SJCRH30 (cell line): ENCODE measurements at regions not wholly inside any gene's neighbourhood (a gene's known extent, or its start where the extent isn't known, plus 50 kb on each side); places are given as distances from the start of the nearest gene placed in this dataset.

ENCODE experiments used
- DNase-seq, 2 experiments: peaks; one replicate each; pipeline ENCODE4 v3.0.0-alpha.2; 2015 to 2020
- H3K27ac ChIP-seq: fragments of 250-450 bp; sonication (Bioruptor Pico); 2 replicates; pipeline ENCODE4 v1.5.1; 2020; ENCODE audit warnings: mild to moderate bottlenecking, moderate library complexity
- H3K27me3 ChIP-seq: fragments of 250-450 bp; sonication (Bioruptor Pico); 2 replicates; pipeline ENCODE4 v1.5.1; 2020; ENCODE audit warnings: mild to moderate bottlenecking, moderate library complexity
- H3K36me3 ChIP-seq: fragments of 250-450 bp; sonication (Bioruptor Pico); 2 replicates; pipeline ENCODE4 v1.5.1; 2020; ENCODE audit warnings: mild to moderate bottlenecking, moderate library complexity
- H3K4me1 ChIP-seq: fragments of 250-450 bp; sonication (Bioruptor Pico); 2 replicates; pipeline ENCODE4 v1.5.1; 2020; ENCODE audit warnings: mild to moderate bottlenecking, moderate library complexity
- H3K4me3 ChIP-seq: fragments of 250-450 bp; sonication (Bioruptor Pico); 2 replicates; pipeline ENCODE4 v1.5.1; 2020; ENCODE audit warnings: mild to moderate bottlenecking, moderate library complexity
- H3K9me3 ChIP-seq: fragments of 250-450 bp; sonication (Bioruptor Pico); replicated peaks from 2 replicates; pipeline ENCODE4 v1.5.1; 2020; ENCODE audit warnings: mild to moderate bottlenecking, moderate library complexity

DNA sequence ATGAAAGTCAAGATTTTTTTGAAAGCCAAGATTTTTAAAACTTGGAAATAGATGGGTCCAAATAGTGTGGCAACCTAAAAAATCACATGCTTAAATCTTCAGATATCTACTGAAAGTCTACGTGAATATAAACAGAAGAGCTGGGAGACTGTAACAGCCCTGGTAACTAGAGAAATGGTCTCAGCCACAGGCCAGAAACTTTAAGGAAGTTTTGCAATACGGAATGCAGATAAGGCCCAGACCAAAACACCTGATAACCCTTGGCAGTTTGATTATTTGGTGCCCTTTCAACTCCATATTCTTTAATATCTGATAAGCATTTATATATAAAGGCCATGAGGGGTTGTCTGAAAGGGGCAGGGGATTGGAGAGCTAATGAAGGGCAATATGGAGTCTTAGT lies 537.3 kb upstream of the TGFBR2 start:
- H3K4me3 ChIP-seq, result no peak overlapping the region
- no peaks in the 10 kb centered on the region for H3K36me3 ChIP-seq
- no peak overlapping the region for H3K27ac ChIP-seq
- H3K9me3 ChIP-seq, result no peaks in the 10 kb centered on the region
- H3K4me1 ChIP-seq, result no peaks in the 10 kb centered on the region
- no peaks in the 10 kb centered on the region for H3K27me3 ChIP-seq
- DNase-seq, result no peak

DNA sequence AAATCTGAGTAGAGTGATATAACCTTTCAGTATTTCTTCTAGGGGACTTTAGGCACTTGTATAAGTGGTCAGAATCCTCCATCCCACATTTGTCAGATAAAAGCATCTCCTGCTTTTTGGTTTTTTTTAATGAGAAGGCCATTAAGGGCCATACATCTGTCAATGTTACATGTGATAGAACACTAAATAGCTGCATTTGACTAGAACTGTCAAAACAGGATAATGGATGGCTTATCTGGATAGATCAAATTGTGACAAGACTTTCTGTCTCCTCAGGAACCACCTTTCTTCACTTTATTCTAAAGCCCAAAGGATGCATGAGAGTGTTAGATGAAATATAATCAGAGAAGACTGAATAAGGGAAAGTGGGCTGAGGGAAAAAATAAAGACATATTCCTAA lies 533.4 kb upstream of the TGFBR2 start:
- Histone ChIP-seq H3K9me3 (no peaks in the 10 kb centered on the region), H3K4me1 (no peaks in the 10 kb centered on the region), H3K36me3 (no peaks in the 10 kb centered on the region), H3K4me3 (no peak overlapping the region), H3K27me3 (no peaks in the 10 kb centered on the region), H3K27ac (no peak overlapping the region)
- DNase-seq, result no peak

DNA sequence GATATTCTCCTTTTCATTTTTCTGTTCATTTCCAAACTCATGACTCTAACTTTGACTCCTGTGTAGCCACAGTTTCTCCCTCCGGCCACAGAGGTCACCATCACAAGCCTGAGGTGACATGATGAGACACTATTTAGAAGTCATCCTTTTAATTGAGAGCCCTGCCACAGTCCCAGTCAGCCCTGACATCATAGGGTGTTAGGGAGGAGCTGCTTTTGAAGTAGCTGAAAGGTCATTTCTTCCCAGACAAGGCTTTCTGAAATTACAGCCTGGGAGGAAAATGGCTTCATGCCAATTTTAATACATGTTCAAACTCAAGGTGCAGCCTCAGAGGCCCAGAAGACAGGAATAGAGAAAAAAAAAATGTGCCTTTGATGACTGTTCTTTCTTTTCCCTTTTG lies 532.8 kb upstream of the TGFBR2 start:
- Histone ChIP-seq H3K4me1 (no peaks in the 10 kb centered on the region), H3K36me3 (no peaks in the 10 kb centered on the region)
- peak; percentile 2 to 42 for DNase-seq

DNA sequence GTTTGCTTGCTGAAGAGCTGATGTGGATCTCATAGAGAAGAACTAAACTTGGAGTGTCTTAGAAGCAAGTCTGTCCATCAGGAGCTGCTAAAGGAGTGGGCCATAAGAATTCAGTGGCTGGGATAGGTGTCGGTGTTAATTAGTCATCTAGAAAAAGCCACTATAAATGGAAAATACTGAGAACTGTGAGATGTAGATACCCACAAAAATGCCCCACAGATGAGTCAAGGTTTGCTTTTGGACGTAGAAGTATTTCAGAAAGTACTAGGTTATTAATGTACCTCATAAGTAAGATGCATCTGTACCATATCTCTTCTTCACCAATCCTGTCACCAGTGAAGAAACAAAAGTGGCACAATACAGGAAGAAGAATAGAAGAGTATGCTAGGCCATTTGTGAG lies 530.9 kb upstream of the TGFBR2 start:
- no peaks in the 10 kb centered on the region for H3K4me1 ChIP-seq
- H3K27me3 ChIP-seq, result no peaks in the 10 kb centered on the region
- H3K27ac ChIP-seq, result no peak overlapping the region
- no peaks in the 10 kb centered on the region for H3K9me3 ChIP-seq
- no peaks in the 10 kb centered on the region for H3K36me3 ChIP-seq
- no peak overlapping the region for H3K4me3 ChIP-seq
- DNase-seq, result no peak

More for the DNA sequence above, 532.8 kb upstream of the TGFBR2 start:
- Histone ChIP-seq H3K9me3 (no peaks in the 10 kb centered on the region), H3K27me3 (no peaks in the 10 kb centered on the region), H3K27ac (no peak overlapping the region), H3K4me3 (no peak overlapping the region)

DNA sequence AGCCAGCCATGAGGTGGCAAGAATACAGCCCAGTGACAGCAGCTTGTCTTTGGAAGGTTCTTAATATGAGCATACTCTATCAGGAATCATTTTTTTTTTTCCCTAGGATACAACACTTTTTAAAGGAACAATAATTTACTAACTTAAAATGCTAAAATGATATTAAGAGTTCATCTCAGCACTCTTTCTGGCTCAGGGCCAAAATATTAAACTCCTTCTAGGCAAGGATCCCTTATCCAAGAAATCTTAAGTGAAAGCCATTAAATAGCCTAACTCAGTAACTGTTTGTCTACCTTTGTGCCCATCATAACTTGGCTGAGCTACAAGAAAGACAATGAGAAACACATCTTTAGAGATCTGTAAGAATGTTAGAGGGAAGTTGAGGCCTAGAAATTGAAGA lies 529.5 kb upstream of the TGFBR2 start:
- H3K36me3 ChIP-seq, result no peaks in the 10 kb centered on the region
- DNase-seq, result no peak
- H3K4me3 ChIP-seq, result no peak overlapping the region
- H3K9me3 ChIP-seq, result no peaks in the 10 kb centered on the region
- H3K27ac ChIP-seq, result no peak overlapping the region
- H3K4me1 ChIP-seq, result no peaks in the 10 kb centered on the region
- no peaks in the 10 kb centered on the region for H3K27me3 ChIP-seq

DNA sequence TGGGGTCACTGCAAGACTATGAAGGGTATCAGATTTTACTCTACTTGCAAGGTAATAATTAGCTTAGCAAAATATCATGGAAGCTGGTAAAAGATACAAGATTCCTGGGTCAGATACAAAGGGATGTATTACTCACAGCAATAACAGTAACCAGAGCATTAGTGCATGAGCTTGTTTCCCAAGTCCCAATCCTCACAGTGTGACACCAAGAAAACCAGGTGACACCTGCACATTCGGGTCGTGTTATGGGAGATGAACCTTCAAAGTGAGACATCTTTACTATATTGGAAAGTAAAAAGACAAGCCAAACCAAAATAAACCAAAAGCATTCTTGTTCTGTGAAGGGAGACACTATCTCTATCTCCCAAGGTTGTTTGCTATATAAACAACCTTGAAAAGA lies 528.7 kb upstream of the TGFBR2 start:
- H3K36me3 ChIP-seq, result no peaks in the 10 kb centered on the region
- DNase-seq, result no peak
- no peaks in the 10 kb centered on the region for H3K27me3 ChIP-seq
- no peaks in the 10 kb centered on the region for H3K9me3 ChIP-seq
- no peak overlapping the region for H3K4me3 ChIP-seq
- H3K27ac ChIP-seq, result no peak overlapping the region
- H3K4me1 ChIP-seq, result no peaks in the 10 kb centered on the region

DNA sequence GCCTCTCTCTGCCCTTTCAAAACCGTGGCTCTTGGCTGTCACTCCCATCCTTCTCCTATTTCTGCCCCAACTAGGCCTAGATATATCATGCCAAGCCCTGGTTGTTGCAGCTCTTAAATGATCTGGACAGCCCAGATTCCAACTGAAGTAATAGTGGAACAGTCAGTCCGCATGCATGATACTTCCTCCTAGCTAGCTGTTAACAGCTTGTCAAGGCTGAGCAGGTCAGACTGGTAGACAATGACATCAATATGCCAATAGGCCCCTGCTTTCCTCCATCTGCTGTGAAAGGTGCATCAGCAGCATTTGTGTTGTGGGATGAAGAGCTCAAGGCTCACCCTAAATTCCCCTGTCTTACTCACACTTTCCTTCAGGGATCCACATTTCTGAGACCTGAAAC lies 527.7 kb upstream of the TGFBR2 start:
- Histone ChIP-seq H3K36me3 (no peaks in the 10 kb centered on the region), H3K27ac (no peak overlapping the region), H3K9me3 (no peaks in the 10 kb centered on the region), H3K4me3 (no peak overlapping the region), H3K4me1 (no peaks in the 10 kb centered on the region), H3K27me3 (no peaks in the 10 kb centered on the region)
- DNase-seq, result no peak

DNA sequence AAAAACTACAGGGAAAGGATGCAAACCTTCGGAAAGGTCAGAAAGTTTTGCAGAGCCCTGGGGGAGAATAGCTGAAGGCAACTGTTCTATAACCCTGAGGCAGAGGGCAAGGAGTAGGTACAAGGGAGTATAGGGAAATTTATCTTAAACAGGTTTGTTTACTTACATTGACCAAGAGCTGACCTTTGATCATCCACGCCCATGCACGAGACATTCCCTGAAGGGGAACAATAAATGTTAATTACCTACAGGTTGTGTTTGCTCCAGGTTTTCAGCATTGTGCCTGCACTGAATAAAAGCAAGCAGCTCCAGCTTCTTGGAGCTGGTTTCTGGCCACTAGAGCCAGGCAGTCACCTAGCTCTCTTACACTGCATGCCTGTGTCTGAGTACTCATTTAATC lies 524.5 kb upstream of the TGFBR2 start:
- no peaks in the 10 kb centered on the region for H3K36me3 ChIP-seq
- no peaks in the 10 kb centered on the region for H3K27me3 ChIP-seq
- H3K4me1 ChIP-seq, result no peaks in the 10 kb centered on the region
- no peak overlapping the region for H3K4me3 ChIP-seq
- H3K9me3 ChIP-seq, result no peaks in the 10 kb centered on the region
- H3K27ac ChIP-seq, result no peak overlapping the region
- DNase-seq, result no peak

DNA sequence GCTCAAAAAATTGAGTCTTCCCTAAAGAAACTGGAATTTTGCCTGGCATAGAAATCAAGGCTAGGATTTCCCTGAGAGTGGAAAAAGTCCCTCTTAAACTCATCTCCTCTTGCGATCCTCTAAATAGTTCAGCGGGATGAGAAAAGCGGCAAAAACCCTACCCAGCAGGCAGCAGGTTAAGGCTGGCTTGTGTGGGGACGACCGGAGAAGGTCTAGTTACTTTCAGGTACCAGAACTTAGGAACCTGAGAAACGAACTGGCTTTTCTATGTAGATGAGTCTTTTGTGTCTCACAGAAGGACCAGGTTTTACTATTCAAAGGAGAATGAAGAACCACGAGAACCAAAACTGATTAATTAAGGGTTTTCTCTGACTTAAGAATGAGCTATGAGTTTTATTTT lies 523.7 kb upstream of the TGFBR2 start:
- no peaks in the 10 kb centered on the region for H3K36me3 ChIP-seq
- no peak for DNase-seq

DNA sequence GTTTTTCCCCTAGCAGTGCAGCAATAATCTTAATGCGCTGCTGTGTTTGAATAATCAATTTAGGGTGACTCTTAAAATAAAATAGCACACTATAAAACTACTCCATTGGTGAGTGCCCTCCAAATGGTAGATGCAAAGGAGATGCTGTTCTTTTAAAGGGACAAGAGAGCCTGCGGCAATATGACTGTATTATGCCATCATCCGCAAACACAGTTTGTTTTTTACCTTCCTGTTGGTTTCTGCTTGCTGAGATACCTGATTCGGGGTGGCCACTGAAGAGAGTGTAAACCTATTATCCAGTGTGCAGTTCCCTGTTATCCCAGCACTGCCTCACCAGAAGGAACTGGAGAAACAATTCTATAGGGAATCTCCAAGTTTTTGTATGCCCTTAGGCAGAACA lies 523.1 kb upstream of the TGFBR2 start:
- H3K27ac ChIP-seq, result no peak overlapping the region
- H3K9me3 ChIP-seq, result no peaks in the 10 kb centered on the region
- no peak overlapping the region for H3K4me3 ChIP-seq
- no peaks in the 10 kb centered on the region for H3K36me3 ChIP-seq
- H3K4me1 ChIP-seq, result no peaks in the 10 kb centered on the region
- H3K27me3 ChIP-seq, result no peaks in the 10 kb centered on the region
- no peak for DNase-seq

More for the DNA sequence above, 523.7 kb upstream of the TGFBR2 start:
- no peak overlapping the region for H3K27ac ChIP-seq
- no peaks in the 10 kb centered on the region for H3K9me3 ChIP-seq
- no peaks in the 10 kb centered on the region for H3K27me3 ChIP-seq
- H3K4me3 ChIP-seq, result no peak overlapping the region
- no peaks in the 10 kb centered on the region for H3K4me1 ChIP-seq

DNA sequence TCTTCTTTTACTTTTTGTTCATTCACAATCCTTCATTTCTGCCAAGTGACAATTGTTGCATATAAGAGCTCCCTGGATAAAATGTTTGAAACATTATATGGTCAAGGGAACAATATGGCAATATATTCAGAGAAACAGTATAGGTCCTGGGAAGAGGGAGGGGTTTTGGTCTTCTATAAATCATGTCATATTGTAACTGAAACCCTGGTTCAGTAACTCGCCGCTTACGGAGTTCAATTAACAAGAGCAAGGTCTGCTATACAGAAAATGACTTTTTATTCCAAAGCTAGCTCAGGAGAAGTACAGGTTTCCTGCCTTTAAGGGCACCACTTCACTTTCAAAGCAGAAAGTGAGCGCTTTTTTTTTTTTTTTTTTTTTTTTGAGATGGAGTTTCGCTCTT lies 522.1 kb upstream of the TGFBR2 start:
- no peaks in the 10 kb centered on the region for H3K9me3 ChIP-seq
- no peaks in the 10 kb centered on the region for H3K27me3 ChIP-seq
- no peak for DNase-seq
- no peak overlapping the region for H3K27ac ChIP-seq
- H3K4me3 ChIP-seq, result no peak overlapping the region
- no peaks in the 10 kb centered on the region for H3K4me1 ChIP-seq
- H3K36me3 ChIP-seq, result no peaks in the 10 kb centered on the region

DNA sequence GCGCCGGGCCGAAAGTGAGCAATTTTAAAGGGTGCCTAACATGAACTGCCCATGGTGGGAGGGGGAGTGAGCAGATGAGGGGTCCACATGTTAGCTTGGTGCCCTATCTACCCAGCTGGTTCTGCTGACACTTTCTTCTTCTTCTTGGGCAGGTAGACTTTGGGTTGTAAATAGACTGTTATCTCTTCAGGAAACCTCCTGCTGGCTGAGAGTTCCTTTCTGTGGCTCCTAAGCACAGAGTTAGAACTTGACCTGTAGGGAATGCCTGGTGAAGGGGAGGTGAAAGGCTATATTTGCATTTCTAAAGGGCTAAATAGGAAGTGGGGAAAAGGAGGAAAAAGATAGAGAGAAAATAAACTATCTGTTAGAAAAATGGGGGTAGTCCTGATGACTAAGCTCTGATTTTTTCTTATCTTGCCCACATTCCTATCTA lies 521.4 kb upstream of the TGFBR2 start:
- DNase-seq, result no peak
- Histone ChIP-seq H3K4me1 (no peaks in the 10 kb centered on the region), H3K4me3 (no peak overlapping the region), H3K27me3 (no peaks in the 10 kb centered on the region), H3K27ac (no peak overlapping the region), H3K36me3 (no peaks in the 10 kb centered on the region), H3K9me3 (no peaks in the 10 kb centered on the region)

DNA sequence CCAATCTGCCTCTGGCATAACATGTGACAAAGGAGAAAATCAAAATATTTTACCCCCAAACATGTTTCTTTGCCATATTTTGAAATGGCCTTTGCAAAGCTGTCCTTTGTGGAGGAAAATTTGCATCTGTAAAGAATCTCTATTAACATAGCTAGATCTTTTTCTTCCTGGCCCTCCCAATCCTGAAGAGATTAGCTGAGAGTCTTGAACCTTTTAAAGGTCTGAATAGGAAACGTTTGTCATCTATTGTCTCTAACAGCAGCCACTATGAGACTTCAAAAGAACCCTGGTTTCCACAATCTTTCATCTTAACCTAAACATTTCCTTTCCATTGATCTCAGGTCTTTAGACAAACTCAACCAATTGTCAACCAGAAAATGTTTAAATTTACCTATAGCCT lies 520.9 kb upstream of the TGFBR2 start:
- Histone ChIP-seq H3K4me3 (no peak overlapping the region), H3K9me3 (no peaks in the 10 kb centered on the region), H3K27me3 (no peaks in the 10 kb centered on the region), H3K27ac (no peak overlapping the region), H3K4me1 (no peaks in the 10 kb centered on the region), H3K36me3 (no peaks in the 10 kb centered on the region)
- DNase-seq, result no peak

DNA sequence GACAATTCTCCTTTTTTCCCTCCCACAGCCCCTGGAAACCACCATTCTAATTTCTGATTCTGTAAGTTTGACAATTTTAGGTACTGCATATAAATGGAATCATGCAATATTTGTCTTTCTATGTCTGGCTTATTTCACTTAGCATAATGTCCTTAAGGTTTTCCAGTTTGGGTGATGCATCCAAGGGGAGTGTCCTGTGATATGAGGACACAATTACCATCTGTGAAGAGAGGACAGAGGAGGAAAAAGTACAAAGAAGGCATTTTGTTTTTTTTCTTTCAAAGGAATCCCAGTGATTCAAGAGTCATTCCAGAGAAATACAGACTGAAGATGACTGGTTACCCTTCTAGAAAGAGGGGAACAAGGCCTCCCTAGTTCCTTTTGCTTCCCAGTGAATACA lies 514.7 kb upstream of the TGFBR2 start:
- no peak overlapping the region for H3K27ac ChIP-seq
- H3K9me3 ChIP-seq, result no peaks in the 10 kb centered on the region
- H3K36me3 ChIP-seq, result no peaks in the 10 kb centered on the region
- H3K27me3 ChIP-seq, result no peaks in the 10 kb centered on the region
- H3K4me3 ChIP-seq, result no peak overlapping the region
- DNase-seq, result no peak
- no peaks in the 10 kb centered on the region for H3K4me1 ChIP-seq

DNA sequence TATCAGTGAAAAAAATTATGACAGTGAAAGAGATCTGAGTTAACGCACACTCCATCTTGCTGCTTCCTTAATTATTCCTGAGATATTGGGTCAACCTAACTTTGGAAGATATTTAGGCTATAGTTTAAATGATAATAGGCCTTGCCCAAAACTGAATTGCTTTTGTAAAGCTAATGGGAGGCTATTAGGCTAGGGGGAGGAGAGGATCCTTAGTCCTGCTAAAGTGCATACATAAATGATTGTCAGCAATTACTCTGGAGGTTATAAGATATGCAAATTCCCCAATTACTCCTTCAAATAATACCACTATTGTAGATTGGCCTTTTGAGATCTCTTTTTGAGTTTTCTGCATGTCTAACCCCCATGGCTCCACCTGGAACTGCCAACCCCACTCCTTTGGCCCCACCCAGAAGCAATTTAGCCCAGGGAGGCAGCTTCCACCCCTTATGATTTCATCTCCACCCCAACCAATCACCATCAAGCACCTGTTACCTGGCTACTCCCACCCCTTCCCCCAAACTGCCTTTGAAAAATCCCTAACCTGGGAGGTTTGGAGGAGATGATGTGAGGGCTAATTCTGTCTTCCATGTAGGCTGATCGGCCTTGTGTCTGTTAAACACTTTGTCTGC lies 509.3 kb upstream of the TGFBR2 start:
- no peaks in the 10 kb centered on the region for H3K9me3 ChIP-seq
- H3K27me3 ChIP-seq, result no peaks in the 10 kb centered on the region
- no peaks in the 10 kb centered on the region for H3K4me1 ChIP-seq
- H3K36me3 ChIP-seq, result no peaks in the 10 kb centered on the region
- no peak for DNase-seq
- no peak overlapping the region for H3K27ac ChIP-seq
- H3K4me3 ChIP-seq, result no peak overlapping the region

DNA sequence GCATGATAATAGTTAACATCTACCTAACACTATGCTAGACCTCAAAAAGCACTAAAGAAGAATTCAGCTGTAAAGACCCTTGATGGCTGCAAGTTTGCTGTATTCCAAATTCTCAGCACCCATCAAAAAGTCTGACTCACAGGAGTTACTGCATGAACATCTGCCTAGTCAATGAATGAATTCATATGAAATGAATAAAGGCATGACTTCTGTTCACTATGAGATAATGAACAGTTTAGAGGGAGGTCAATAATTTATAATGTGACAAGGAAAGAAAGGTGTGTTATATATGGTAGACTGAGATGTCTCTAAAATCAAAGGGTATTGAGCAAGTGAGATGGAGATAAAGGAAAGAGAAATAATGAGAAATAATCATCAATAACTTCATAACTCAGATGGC lies 508.2 kb upstream of the TGFBR2 start:
- no peak overlapping the region for H3K4me3 ChIP-seq
- DNase-seq, result no peak
- no peaks in the 10 kb centered on the region for H3K36me3 ChIP-seq
- no peaks in the 10 kb centered on the region for H3K27me3 ChIP-seq
- H3K27ac ChIP-seq, result no peak overlapping the region
- H3K9me3 ChIP-seq, result no peaks in the 10 kb centered on the region
- H3K4me1 ChIP-seq, result no peaks in the 10 kb centered on the region
